Smooth muscle cell (in vitro differentiated cells): ENCODE measurements at regions not wholly inside any gene's neighbourhood (a gene's known extent, or its start where the extent isn't known, plus 50 kb on each side); places are given as distances from the start of the nearest gene placed in this dataset. TPM values are rescaled to one million over a fixed set of nuclear protein-coding genes. Genes with fewer than 3 reads are reported as not detected.

Source experiments
- DNase-seq: peaks from one replicate; lab custom pipeline; 2025; ENCODE audit not compliant: unreplicated experiment; lab: John Stamatoyannopoulos, UW
- H2AFZ ChIP-seq: fragments of 200-600 bp; sonication (generic); 2 replicates; pipeline ENCODE4 v1.6.0; 2016; ENCODE audit warnings: antibody characterized with exemption, low read depth, mild to moderate bottlenecking
- H3F3A ChIP-seq: fragments of 200-600 bp; sonication (generic); 2 replicates; pipeline ENCODE4 v1.6.0; 2017; ENCODE audit warnings: antibody characterized with exemption, low read depth
- H3K27ac ChIP-seq: fragments of 200-600 bp; sonication (generic); 2 replicates; pipeline ENCODE4 v1.5.1; 2016; ENCODE audit warnings: low read depth, mild to moderate bottlenecking
- H3K27me3 ChIP-seq: fragments of 200-600 bp; sonication (generic); 2 replicates; pipeline ENCODE4 v1.6.1; 2016; ENCODE audit warnings: low read depth, mild to moderate bottlenecking
- H3K36me3 ChIP-seq: fragments of 200-600 bp; sonication (generic); 2 replicates; pipeline ENCODE4 v1.5.1; 2016; ENCODE audit warnings: low read depth
- H3K4me1 ChIP-seq: fragments of 200-600 bp; sonication (generic); 2 replicates; pipeline ENCODE4 v1.5.1; 2016; ENCODE audit warnings: low read depth
- H3K4me2 ChIP-seq: fragments of 200-600 bp; sonication (generic); 2 replicates; pipeline ENCODE4 v1.6.0; 2016; ENCODE audit warnings: mild to moderate bottlenecking
- H3K4me3 ChIP-seq: fragments of 200-600 bp; sonication (generic); 2 replicates; pipeline ENCODE4 v1.5.1; 2016; ENCODE audit warnings: mild to moderate bottlenecking
- H3K79me2 ChIP-seq: fragments of 200-600 bp; sonication (generic); 2 replicates; pipeline ENCODE4 v1.6.0; 2016; ENCODE audit warnings: low read depth, mild to moderate bottlenecking
- H3K9ac ChIP-seq: fragments of 200-600 bp; sonication (generic); 2 replicates; pipeline ENCODE4 v1.6.0; 2016; ENCODE audit warnings: low read depth
- H3K9me3 ChIP-seq: fragments of 200-600 bp; sonication (generic); replicated peaks from 2 replicates; pipeline ENCODE4 v1.5.1; 2016; ENCODE audit warnings: low read depth
- H4K20me1 ChIP-seq: fragments of 200-600 bp; sonication (generic); 2 replicates; pipeline ENCODE4 v1.6.0; 2016; ENCODE audit warnings: low read depth
- CTCF ChIP-seq: fragments of 200-600 bp; sonication (generic); IDR thresholded peaks from 2 replicates; pipeline ENCODE4 v1.5.1; 2017; ENCODE audit warnings: borderline replicate concordance, mild to moderate bottlenecking, antibody characterized with exemption; ENCODE audit not compliant: insufficient read depth, poor library complexity, severe bottlenecking
- WGBS: methylation state at CpG from one replicate; pipeline ENCODE4 v1.1.7; 2016; ENCODE audit warnings: low lambda C conversion rate; 5-methylcytosine and 5-hydroxymethylcytosine counted together
- small RNA-seq: library from RNA; depleted of rRNA; stranded (forward); fragments of <200 nt; gene quantifications from one replicate; pipeline ENCODE3, GENCODE V24; 2014

DNA sequence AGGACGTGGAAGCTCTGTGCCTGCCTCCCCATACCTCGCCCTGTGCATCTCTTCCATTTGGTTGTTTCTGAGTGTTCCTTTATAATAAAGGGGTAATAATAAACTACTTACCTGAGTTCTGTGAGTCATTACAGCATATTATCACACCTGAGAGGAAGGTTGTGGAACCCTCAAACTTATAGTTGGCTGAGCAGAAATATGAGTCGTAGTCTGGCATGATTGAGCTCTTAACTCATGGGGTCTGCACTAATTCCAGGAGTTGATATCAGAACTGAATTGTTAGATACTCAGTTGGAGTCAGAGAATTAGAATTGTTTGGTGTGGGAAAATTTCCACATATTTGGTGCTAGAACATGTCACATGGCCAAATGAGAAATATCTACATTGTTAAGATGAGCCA is 52.4 kb upstream of the HTR2A start:
- H3K27me3 ChIP-seq: no peaks in the 10 kb centered on the region
- no peaks in the 10 kb centered on the region for H4K20me1 ChIP-seq
- no peak overlapping the region for H2AFZ ChIP-seq
- no peaks in the 10 kb centered on the region for H3K4me1 ChIP-seq
- no peaks in the 10 kb centered on the region for H3K79me2 ChIP-seq
- TF ChIP-seq CTCF: no peak
- no peak overlapping the region for H3K4me3 ChIP-seq
- no peak for DNase-seq
- H3K9ac ChIP-seq: no peak overlapping the region
- no peaks in the 10 kb centered on the region for H3K9me3 ChIP-seq
- no peak overlapping the region for H3K4me2 ChIP-seq
- H3F3A ChIP-seq: no peaks in the 10 kb centered on the region
- 95% methylated on average over 3 of the region's 3 CpGs for WGBS
- H3K27ac ChIP-seq: no peak overlapping the region
- no peaks in the 10 kb centered on the region for H3K36me3 ChIP-seq

- no peak for TF ChIP-seq CTCF
- Histone ChIP-seq H4K20me1 (no peaks in the 10 kb centered on the region), H2AFZ (no peak overlapping the region), H3K36me3 (no peaks in the 10 kb centered on the region), H3K27ac (no peak overlapping the region), H3K9ac (no peak overlapping the region), H3F3A (no peaks in the 10 kb centered on the region), H3K9me3 (no peaks in the 10 kb centered on the region), H3K79me2 (no peaks in the 10 kb centered on the region), H3K4me1 (no peaks in the 10 kb centered on the region), H3K4me3 (no peak overlapping the region), H3K27me3 (no peaks in the 10 kb centered on the region), H3K4me2 (no peak overlapping the region)
- 95% methylated on average over 4 of the region's 4 CpGs for WGBS
- no peak for DNase-seq
Measured at GRCh38 chr13:46948338-46948737, 51.5 kb upstream of the HTR2A start.

GRCh38 chr13:46947425-46948191 is 50.8 kb upstream of the HTR2A start:
- Histone ChIP-seq H3K79me2 (no peaks in the 10 kb centered on the region), H4K20me1 (no peaks in the 10 kb centered on the region)

More at GRCh38 chr13:46947425-46948191, 50.8 kb upstream of the HTR2A start:
- no peaks in the 10 kb centered on the region for H3K4me1 ChIP-seq
- H3K27me3 ChIP-seq: no peaks in the 10 kb centered on the region
- H3F3A ChIP-seq: no peaks in the 10 kb centered on the region
- 73% methylated on average over 4 of the region's 4 CpGs for WGBS
- H3K9me3 ChIP-seq: no peaks in the 10 kb centered on the region
- TF ChIP-seq CTCF: no peak
- no peak for DNase-seq
- no peaks in the 10 kb centered on the region for H3K36me3 ChIP-seq
- H3K27ac ChIP-seq: no peak overlapping the region
- no peak overlapping the region for H3K4me2 ChIP-seq
- no peak overlapping the region for H3K9ac ChIP-seq
- no peak overlapping the region for H2AFZ ChIP-seq
- no peak overlapping the region for H3K4me3 ChIP-seq

Small RNA genes lying in the stretch of these regions (small RNA-seq; reads per million reads assigned to genes)
- not detected for gene GNG5P5
- not detected for gene RN7SL700P
